SK-N-MC (cell line): ENCODE measurements at regions not wholly inside any gene's neighbourhood (a gene's known extent, or its start where the extent isn't known, plus 50 kb on each side); places are given as distances from the start of the nearest gene placed in this dataset.

ENCODE experiments used
- EZH2 ChIP-seq: fragments of 200-600 bp; sonication (generic); IDR thresholded peaks from one replicate; pipeline ENCODE4 v1.6.1; 2017; ENCODE audit warnings: antibody characterized with exemption
- POLR2AphosphoS5 ChIP-seq: IDR thresholded peaks from 2 replicates; pipeline ENCODE4 v1.6.1; 2012; ENCODE audit warnings: mild to moderate bottlenecking, low read depth, low read length, borderline replicate concordance

- TF ChIP-seq EZH2 (no peak), POLR2AphosphoS5 (no peak)
Measured at GRCh38 chr2:19187323-19188020, 171.0 kb downstream of the OSR1 start.
